ACC112 (cell line): ENCODE measurements at regions not wholly inside any gene's neighbourhood (a gene's known extent, or its start where the extent isn't known, plus 50 kb on each side); places are given as distances from the start of the nearest gene placed in this dataset.

Experiments
- H2AFZ ChIP-seq: fragments of 200-600 bp; sonication (generic); one replicate; pipeline ENCODE4 v1.6.0; 2017; ENCODE audit warnings: antibody characterized with exemption, low read length; ENCODE audit not compliant: unreplicated experiment
- H3K27ac ChIP-seq: fragments of 200-600 bp; sonication (generic); 2 replicates; pipeline ENCODE4 v1.5.1; 2014; ENCODE audit warnings: low read depth, mild to moderate bottlenecking, antibody characterized with exemption, low read length, moderate library complexity
- H3K27me3 ChIP-seq: fragments of 200-600 bp; sonication (generic); 2 replicates; pipeline ENCODE4 v1.6.1; 2014; ENCODE audit warnings: mild to moderate bottlenecking, antibody characterized with exemption, low read length, moderate library complexity, mixed read lengths; ENCODE audit not compliant: insufficient read depth
- H3K36me3 ChIP-seq: fragments of 200-600 bp; sonication (generic); 2 replicates; pipeline ENCODE4 v1.6.1; 2016; ENCODE audit warnings: mild to moderate bottlenecking, antibody characterized with exemption, low read length, moderate library complexity, mixed read lengths; ENCODE audit not compliant: insufficient read depth
- H3K4me1 ChIP-seq: fragments of 200-600 bp; sonication (generic); one replicate; pipeline ENCODE4 v1.6.1; 2016; ENCODE audit warnings: low read length, mixed read lengths; ENCODE audit not compliant: insufficient read depth, unreplicated experiment, control insufficient read depth
- H3K4me3 ChIP-seq: fragments of 200-600 bp; sonication (generic); 2 replicates; pipeline ENCODE4 v1.5.1; 2014; ENCODE audit warnings: mild to moderate bottlenecking, low read depth, low read length
- H3K79me2 ChIP-seq: fragments of 200-600 bp; sonication (generic); one replicate; pipeline ENCODE4 v1.6.0; 2016; ENCODE audit warnings: low read length; ENCODE audit not compliant: control insufficient read depth, unreplicated experiment, insufficient read depth

GRCh38 chr4:134278675-134279074, 77.1 kb upstream of the PABPC4L start:
- Histone ChIP-seq H3K4me3 (no peak overlapping the region), H3K27me3 (no peaks in the 10 kb centered on the region), H3K36me3 (no peaks in the 10 kb centered on the region), H3K4me1 (no peaks in the 10 kb centered on the region), H3K79me2 (no peaks in the 10 kb centered on the region), H2AFZ (no peak overlapping the region), H3K27ac (no peak overlapping the region)

- H3K27ac ChIP-seq, result no peak overlapping the region
These were observed 74.9 kb upstream of the PABPC4L start for GRCh38 chr4:134276476-134276875.

GRCh38 chr4:134260126-134260525, 58.5 kb upstream of the PABPC4L start:
- no peak overlapping the region for H2AFZ ChIP-seq
- H3K4me3 ChIP-seq, result no peak overlapping the region
- no peaks in the 10 kb centered on the region for H3K36me3 ChIP-seq
- no peaks in the 10 kb centered on the region for H3K27me3 ChIP-seq
- H3K27ac ChIP-seq, result no peak overlapping the region
- no peaks in the 10 kb centered on the region for H3K79me2 ChIP-seq
- H3K4me1 ChIP-seq, result no peaks in the 10 kb centered on the region

More at GRCh38 chr4:134276476-134276875, 74.9 kb upstream of the PABPC4L start:
- H2AFZ ChIP-seq, result no peak overlapping the region
- no peaks in the 10 kb centered on the region for H3K27me3 ChIP-seq
- H3K4me3 ChIP-seq, result no peak overlapping the region
- H3K4me1 ChIP-seq, result no peaks in the 10 kb centered on the region
- no peaks in the 10 kb centered on the region for H3K36me3 ChIP-seq
- no peaks in the 10 kb centered on the region for H3K79me2 ChIP-seq
